GM12878 (cell line): ENCODE measurements at regions not wholly inside any gene's neighbourhood (a gene's known extent, or its start where the extent isn't known, plus 50 kb on each side); places are given as distances from the start of the nearest gene placed in this dataset.

Experiments used
- CREB1 ChIP-seq: IDR thresholded peaks from 2 replicates; pipeline ENCODE4 v1.6.1; 2012; ENCODE audit warnings: low read depth, mild to moderate bottlenecking, inconsistent platforms
- CTCF ChIP-seq, 3 experiments: IDR thresholded peaks in 2 of 3; conservative IDR thresholded peaks in 1 of 3; 2 replicates each; pipeline ENCODE4 v1.5.1; 2011; ENCODE audit warnings: low read depth in 3 of 3, low read length in 3 of 3, mild to moderate bottlenecking in 3 of 3, control low read depth in 2 of 3, moderate library complexity in 2 of 3, inconsistent platforms in 1 of 3, mixed read lengths in 1 of 3; ENCODE audit not compliant: control insufficient read depth in 2 of 3, insufficient read depth in 1 of 3; ENCODE audit errors: extremely low read depth in 1 of 3

DNA sequence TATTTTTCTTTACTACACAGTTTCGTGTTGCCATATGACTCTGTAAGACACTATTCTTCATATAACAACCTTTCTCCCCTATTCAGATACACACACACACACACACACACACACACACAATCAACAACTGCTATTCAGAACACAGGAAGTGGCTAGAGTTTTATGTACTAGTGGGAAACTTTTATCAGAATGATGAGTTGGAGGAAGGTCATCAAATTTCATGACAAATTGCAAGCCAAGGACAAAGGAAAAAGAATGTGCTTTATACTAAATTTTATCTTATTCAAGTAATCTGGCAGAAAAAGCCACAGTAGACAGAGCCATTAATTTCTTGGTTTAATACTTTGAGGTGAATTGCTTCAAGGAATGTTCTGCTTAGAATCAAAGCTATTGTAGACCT lies 899.8 kb downstream of the ROBO2 start:
- no peak for TF ChIP-seq CREB1
- no peak for TF ChIP-seq CTCF (IDR thresholded peaks at IDR 0.05 in 2 of 3, conservative IDR thresholded peaks at IDR 0.05 in 1 of 3; ENCODE audit: control insufficient read depth in 2 of 3, extremely low read depth in 1 of 3, insufficient read depth in 1 of 3, low read depth in 3 of 3, low read length in 3 of 3)
